Activated T-helper 17 cell treated with anti-CD3 and anti-CD28 coated beads, Interleukin-2, amount 50 U/mL, for 72 hours (primary cell): ENCODE measurements at regions not wholly inside any gene's neighbourhood (a gene's known extent, or its start where the extent isn't known, plus 50 kb on each side); places are given as distances from the start of the nearest gene placed in this dataset.
"Not testable (repeated sequence)": the region's sequence is repeated elsewhere in the genome, so short reads cannot be mapped to it uniquely, and the experiment has no call there.

Experiments used
- ATAC-seq: fragments of 150-1000 bp; cut with Tn5 transposase; replicated peaks from 2 replicates; pipeline ENCODE4 v1.10.0; 2021; ENCODE audit warnings: mild to moderate bottlenecking, moderate library complexity
- H3K27ac Mint-ChIP-seq: one replicate; pipeline ENCODE4 v1.8.0; 2022; ENCODE audit warnings: mixed read lengths
- H3K27me3 Mint-ChIP-seq: one replicate; pipeline ENCODE4 v1.8.0; 2022; ENCODE audit warnings: mixed read lengths
- H3K36me3 Mint-ChIP-seq: one replicate; pipeline ENCODE4 v1.8.0; 2022; ENCODE audit warnings: low read depth, mild to moderate bottlenecking, mixed read lengths
- H3K4me1 Mint-ChIP-seq: one replicate; pipeline ENCODE4 v1.8.0; 2022; ENCODE audit warnings: mixed read lengths
- H3K4me3 Mint-ChIP-seq: one replicate; pipeline ENCODE4 v1.8.0; 2022; ENCODE audit warnings: mild to moderate bottlenecking, mixed read lengths
- H3K9me3 Mint-ChIP-seq: one replicate; pipeline ENCODE4 v1.8.0; 2022; ENCODE audit warnings: mixed read lengths

- Mint-ChIP-seq H3K36me3 (no peaks in the 10 kb centered on the region), H3K4me3 (no peak overlapping the region), H3K27ac (no peak overlapping the region), H3K9me3 (no peaks in the 10 kb centered on the region), H3K4me1 (peaks cover 15% of the 10 kb centered on the region), H3K27me3 (no peaks in the 10 kb centered on the region)
- ATAC-seq: no peak
Measured at GRCh38 chr22:22755778-22756100, 111.3 kb downstream of the GGTLC2 start.

GRCh38 chr22:22756109-22756508 lies 111.7 kb downstream of the GGTLC2 start:
- Mint-ChIP-seq H3K9me3 (no peaks in the 10 kb centered on the region), H3K36me3 (no peaks in the 10 kb centered on the region), H3K27ac (no peak overlapping the region), H3K4me1 (peaks cover 15% of the 10 kb centered on the region), H3K4me3 (no peak overlapping the region), H3K27me3 (no peaks in the 10 kb centered on the region)
- ATAC-seq: no peak

GRCh38 chr22:22756551-22757201 lies 112.3 kb downstream of the GGTLC2 start:
- not testable (repeated sequence) for H3K9me3 Mint-ChIP-seq, H3K4me3 Mint-ChIP-seq, H3K27me3 Mint-ChIP-seq, ATAC-seq, H3K27ac Mint-ChIP-seq, H3K36me3 Mint-ChIP-seq
- H3K4me1 Mint-ChIP-seq: peaks cover 15% of the 10 kb centered on the region

DNA sequence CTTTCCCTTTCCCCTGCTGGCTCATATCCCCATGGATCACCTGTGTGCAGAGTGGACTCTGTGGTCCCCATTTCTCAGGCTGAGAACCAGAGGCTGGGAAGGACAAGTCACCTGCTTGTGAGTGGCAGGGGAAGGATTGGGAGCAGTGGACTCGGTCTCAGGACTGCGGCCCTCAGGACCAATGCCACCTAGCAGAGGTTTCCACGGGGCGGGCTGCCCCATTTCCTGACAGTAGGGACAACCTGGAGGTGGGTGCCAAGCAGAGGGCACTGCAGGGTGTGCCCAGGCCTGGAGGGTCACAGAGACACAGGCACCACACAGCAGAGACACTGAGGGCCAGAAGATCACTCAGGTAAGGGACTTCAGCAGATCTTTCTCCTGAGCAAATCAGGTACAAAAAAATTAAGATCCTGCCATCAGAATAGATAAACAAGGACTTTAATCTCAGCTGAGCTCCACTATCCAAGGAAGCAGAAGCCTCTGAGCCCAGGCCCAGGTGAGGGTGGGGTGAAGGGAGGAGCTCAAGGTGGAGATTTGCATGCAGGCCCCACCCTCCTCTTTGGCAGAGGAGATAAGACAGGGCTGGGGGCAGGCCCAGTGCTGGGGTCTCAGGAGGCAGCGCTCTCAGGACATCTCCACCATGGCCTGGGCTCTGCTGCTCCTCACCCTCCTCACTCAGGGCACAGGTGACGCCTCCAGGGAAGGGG lies 113.8 kb downstream of the GGTLC2 start:
- H3K9me3 Mint-ChIP-seq, H3K27me3 Mint-ChIP-seq, ATAC-seq, H3K27ac Mint-ChIP-seq, H3K4me3 Mint-ChIP-seq, H3K36me3 Mint-ChIP-seq: not testable (repeated sequence)
- H3K4me1 Mint-ChIP-seq: peaks cover 12% of the 10 kb centered on the region

DNA sequence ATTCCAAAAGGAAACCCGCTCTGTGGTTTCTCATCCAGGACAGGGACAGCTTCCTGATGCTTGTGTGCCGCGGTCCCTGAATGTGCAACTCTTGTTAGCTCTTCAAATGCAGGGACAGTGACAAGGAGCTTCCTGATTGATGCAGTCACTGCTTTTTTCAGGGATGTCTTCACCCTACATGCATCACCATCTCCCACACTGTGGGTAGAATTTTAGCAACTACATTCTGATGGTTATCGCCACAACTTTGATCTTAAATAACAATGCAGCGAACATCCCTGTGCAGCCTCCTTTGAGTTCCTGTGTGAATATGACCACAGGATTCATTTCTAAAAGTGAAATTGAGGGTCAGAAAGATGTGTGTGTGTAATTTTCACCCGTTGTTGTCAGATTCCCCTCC lies 115.0 kb downstream of the GGTLC2 start:
- ATAC-seq: no peak
- Mint-ChIP-seq H3K27me3 (no peaks in the 10 kb centered on the region), H3K36me3 (no peaks in the 10 kb centered on the region), H3K27ac (no peak overlapping the region), H3K4me1 (peaks cover 1% of the 10 kb centered on the region), H3K4me3 (no peak overlapping the region), H3K9me3 (no peaks in the 10 kb centered on the region)

GRCh38 chr22:22759889-22760546 lies 115.6 kb downstream of the GGTLC2 start:
- H3K36me3 Mint-ChIP-seq: no peaks in the 10 kb centered on the region
- H3K4me1 Mint-ChIP-seq: no peaks in the 10 kb centered on the region
- no peaks in the 10 kb centered on the region for H3K27me3 Mint-ChIP-seq
- no peak overlapping the region for H3K4me3 Mint-ChIP-seq
- ATAC-seq: no peak
- no peak overlapping the region for H3K27ac Mint-ChIP-seq
- H3K9me3 Mint-ChIP-seq: no peaks in the 10 kb centered on the region

- no peak overlapping the region for H3K27ac Mint-ChIP-seq
- H3K36me3 Mint-ChIP-seq: no peaks in the 10 kb centered on the region
- peaks cover 4% of the 10 kb centered on the region for H3K27me3 Mint-ChIP-seq
- H3K9me3 Mint-ChIP-seq: no peaks in the 10 kb centered on the region
- no peaks in the 10 kb centered on the region for H3K4me1 Mint-ChIP-seq
- H3K4me3 Mint-ChIP-seq: no peak overlapping the region
- no peak for ATAC-seq
Measured at GRCh38 chr22:22761606-22761962, 117.2 kb downstream of the GGTLC2 start.

DNA sequence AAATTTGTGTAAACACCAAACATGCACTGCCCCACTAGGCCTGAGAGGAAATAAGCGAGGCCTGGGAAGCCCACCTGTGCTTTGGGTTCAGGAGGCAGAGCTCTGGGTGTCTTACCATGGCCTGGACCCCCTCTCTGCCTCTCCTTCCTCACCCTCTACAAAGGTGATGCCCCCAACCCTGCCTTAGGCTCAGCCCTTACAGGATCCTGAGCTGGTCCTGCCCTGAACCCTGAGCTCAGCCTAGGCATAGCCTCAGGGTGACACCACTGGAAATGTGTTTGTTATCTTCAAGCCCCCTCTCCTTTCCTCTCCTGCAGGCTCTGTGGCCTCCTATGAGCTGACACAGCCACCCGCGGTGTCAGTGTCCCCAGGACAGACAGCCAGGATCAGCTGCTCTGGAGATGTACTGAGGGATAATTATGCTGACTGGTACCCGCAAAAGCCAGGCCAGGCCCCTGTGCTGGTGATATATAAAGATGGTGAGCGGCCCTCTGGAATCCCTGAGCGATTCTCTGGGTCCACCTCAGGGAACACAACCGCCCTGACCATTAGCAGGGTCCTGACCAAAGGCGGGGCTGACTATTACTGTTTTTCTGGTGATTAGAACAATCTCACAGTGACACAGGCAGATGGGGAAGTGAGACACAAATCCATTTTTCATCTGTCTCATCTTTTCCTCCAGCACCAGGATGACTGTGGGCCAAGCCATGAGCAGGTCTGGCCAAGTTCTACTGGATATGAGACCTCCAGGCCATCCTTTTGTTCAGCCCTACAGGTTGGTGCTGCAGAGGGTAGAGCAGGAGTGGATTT lies 117.8 kb downstream of the GGTLC2 start:
- H3K4me1 Mint-ChIP-seq: no peaks in the 10 kb centered on the region
- no peak for ATAC-seq
- no peaks in the 10 kb centered on the region for H3K9me3 Mint-ChIP-seq
- no peaks in the 10 kb centered on the region for H3K36me3 Mint-ChIP-seq
- H3K27me3 Mint-ChIP-seq: peaks cover 4% of the 10 kb centered on the region
- H3K27ac Mint-ChIP-seq: no peak overlapping the region
- H3K4me3 Mint-ChIP-seq: no peak overlapping the region

GRCh38 chr22:22763512-22763911 lies 119.1 kb downstream of the GGTLC2 start:
- Mint-ChIP-seq H3K27me3 (peaks cover 8% of the 10 kb centered on the region), H3K9me3 (no peaks in the 10 kb centered on the region), H3K27ac (no peak overlapping the region), H3K4me1 (no peaks in the 10 kb centered on the region), H3K4me3 (no peak overlapping the region), H3K36me3 (no peaks in the 10 kb centered on the region)
- no peak for ATAC-seq

DNA sequence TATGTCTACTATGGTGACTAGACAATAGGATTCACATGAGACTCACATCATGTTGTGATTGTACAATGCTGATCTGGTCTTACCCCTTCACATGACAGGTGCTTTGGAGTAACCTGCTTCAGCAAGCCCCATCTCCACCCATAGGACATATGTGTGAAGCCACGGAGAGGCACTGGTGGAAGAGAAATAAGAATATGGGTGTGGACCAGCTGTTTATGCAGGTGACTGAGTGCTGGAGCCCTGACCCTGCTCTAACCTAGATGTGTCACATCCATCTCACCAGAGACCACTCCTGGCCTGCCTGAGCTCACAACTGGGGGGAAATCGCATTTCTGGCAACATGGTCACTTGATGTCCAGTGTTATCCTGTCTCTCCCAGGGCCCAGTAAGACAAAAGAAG lies 119.7 kb downstream of the GGTLC2 start:
- H3K27ac Mint-ChIP-seq: no peak overlapping the region
- H3K36me3 Mint-ChIP-seq: no peaks in the 10 kb centered on the region
- no peaks in the 10 kb centered on the region for H3K9me3 Mint-ChIP-seq
- peaks cover 13% of the 10 kb centered on the region for H3K27me3 Mint-ChIP-seq
- H3K4me3 Mint-ChIP-seq: no peak overlapping the region
- H3K4me1 Mint-ChIP-seq: no peaks in the 10 kb centered on the region
- no peak for ATAC-seq

- no peaks in the 10 kb centered on the region for H3K36me3 Mint-ChIP-seq
- no peak overlapping the region for H3K27ac Mint-ChIP-seq
- H3K4me1 Mint-ChIP-seq: no peaks in the 10 kb centered on the region
- H3K4me3 Mint-ChIP-seq: no peak overlapping the region
- ATAC-seq: no peak
- no peaks in the 10 kb centered on the region for H3K9me3 Mint-ChIP-seq
- H3K27me3 Mint-ChIP-seq: peaks cover 23% of the 10 kb centered on the region
Measured at GRCh38 chr22:22767876-22768602, 119.6 kb upstream of the IGLL5 start.

GRCh38 chr22:22768885-22769284 lies 118.7 kb upstream of the IGLL5 start:
- no peak for ATAC-seq
- no peak overlapping the region for H3K27ac Mint-ChIP-seq
- no peaks in the 10 kb centered on the region for H3K36me3 Mint-ChIP-seq
- peaks cover 23% of the 10 kb centered on the region for H3K27me3 Mint-ChIP-seq
- H3K9me3 Mint-ChIP-seq: no peaks in the 10 kb centered on the region
- no peaks in the 10 kb centered on the region for H3K4me1 Mint-ChIP-seq
- no peak overlapping the region for H3K4me3 Mint-ChIP-seq

GRCh38 chr22:22769434-22770279 lies 118.0 kb upstream of the IGLL5 start:
- Mint-ChIP-seq H3K27me3 (peaks cover 23% of the 10 kb centered on the region), H3K27ac (no peak overlapping the region), H3K9me3 (no peaks in the 10 kb centered on the region), H3K36me3 (no peaks in the 10 kb centered on the region), H3K4me3 (no peak overlapping the region), H3K4me1 (no peaks in the 10 kb centered on the region)
- no peak for ATAC-seq
